SU-DHL-6 (cell line): ENCODE measurements at regions not wholly inside any gene's neighbourhood (a gene's known extent, or its start where the extent isn't known, plus 50 kb on each side); places are given as distances from the start of the nearest gene placed in this dataset.

Source experiments
- CTCF ChIP-seq: fragments of 200-600 bp; sonication (generic); IDR thresholded peaks from one replicate; pipeline ENCODE4 v1.5.1; 2017; ENCODE audit warnings: antibody characterized with exemption, mild to moderate bottlenecking, low read length, moderate library complexity; ENCODE audit not compliant: insufficient read depth, poor library complexity, severe bottlenecking
- EZH2phosphoT487 ChIP-seq: fragments of 200-600 bp; sonication (generic), shearing (Covaris generic); conservative IDR thresholded peaks from 2 replicates; pipeline ENCODE4 v1.6.1; 2018; ENCODE audit warnings: mild to moderate bottlenecking, antibody characterized with exemption, low read length, moderate library complexity, mixed read lengths

GRCh38 chr6:113584767-113585166 is 272.4 kb upstream of the MARCKS start:
- TF ChIP-seq EZH2phosphoT487 (no peak), CTCF (no peak)
